Endodermal cell (in vitro differentiated cells): ENCODE measurements at regions not wholly inside any gene's neighbourhood (a gene's known extent, or its start where the extent isn't known, plus 50 kb on each side); places are given as distances from the start of the nearest gene placed in this dataset.

ENCODE experiments used
- DNase-seq: peaks from one replicate; pipeline ENCODE4 v3.0.0-alpha.2; 2017
- H3K27ac ChIP-seq: 2 replicates; pipeline ENCODE4 v1.5.1; 2013; ENCODE audit warnings: mild to moderate bottlenecking, low read depth, low read length, moderate library complexity
- H3K27me3 ChIP-seq: 2 replicates; pipeline ENCODE4 v1.6.1; 2013; ENCODE audit warnings: mild to moderate bottlenecking, low read length, moderate library complexity; ENCODE audit not compliant: insufficient read depth, control insufficient read depth, poor library complexity, severe bottlenecking
- H3K36me3 ChIP-seq: 2 replicates; pipeline ENCODE4 v1.7.0; 2013; ENCODE audit warnings: mild to moderate bottlenecking, low read length, moderate library complexity; ENCODE audit not compliant: control insufficient read depth, insufficient read depth
- H3K4me1 ChIP-seq: one replicate; pipeline ENCODE4 v1.7.0; 2013; ENCODE audit warnings: low read length; ENCODE audit not compliant: control insufficient read depth, insufficient read depth
- H3K4me3 ChIP-seq: 2 replicates; pipeline ENCODE4 v1.5.1; 2013; ENCODE audit warnings: mild to moderate bottlenecking, low read length, moderate library complexity
- H3K9ac ChIP-seq: 2 replicates; pipeline ENCODE4 v1.6.1; 2013; ENCODE audit warnings: mild to moderate bottlenecking, low read length, moderate library complexity; ENCODE audit not compliant: poor library complexity, severe bottlenecking; ENCODE audit errors: extremely low read depth
- H3K9me3 ChIP-seq: 2 replicates; pipeline ENCODE4 v1.6.1; 2013; ENCODE audit warnings: mild to moderate bottlenecking, low read length, moderate library complexity; ENCODE audit not compliant: control insufficient read depth
- H3K27ac Mint-ChIP-seq: 2 replicates; pipeline ENCODE4 v1.8.0; 2020; ENCODE audit warnings: mixed read lengths
- H3K27me3 Mint-ChIP-seq: 2 replicates; pipeline ENCODE4 v1.8.0; 2021; ENCODE audit warnings: mild to moderate bottlenecking, mixed read lengths; ENCODE audit not compliant: insufficient read depth
- H3K36me3 Mint-ChIP-seq: 2 replicates; pipeline ENCODE4 v1.8.0; 2020; ENCODE audit warnings: low read depth, mixed read lengths
- H3K4me1 Mint-ChIP-seq: 2 replicates; pipeline ENCODE4 v1.8.0; 2020; ENCODE audit warnings: mixed read lengths
- H3K4me3 Mint-ChIP-seq: 2 replicates; pipeline ENCODE4 v1.8.0; 2020; ENCODE audit warnings: mild to moderate bottlenecking, moderate library complexity, mixed read lengths
- H3K9me3 Mint-ChIP-seq: 2 replicates; pipeline ENCODE4 v1.8.0; 2020; ENCODE audit warnings: mild to moderate bottlenecking, mixed read lengths
- WGBS, 2 experiments: methylation state at CpG; one replicate each; pipeline versions ENCODE4 v1.1.5 to v1.1.7; 2013; ENCODE audit warnings: missing lambda C conversion rate in 2 of 2, mixed read lengths in 1 of 2; ENCODE audit not compliant: insufficient coverage in 1 of 2, insufficient read length in 1 of 2; 5-methylcytosine and 5-hydroxymethylcytosine counted together
- TF ChIP-seq, protein P1 (sequence below): fragments of 200-600 bp; sonication (generic); conservative IDR thresholded peaks from 2 replicates; pipeline ENCODE4 v1.5.0; 2021; ENCODE audit warnings: antibody characterized with exemption, mild to moderate bottlenecking

DNA sequence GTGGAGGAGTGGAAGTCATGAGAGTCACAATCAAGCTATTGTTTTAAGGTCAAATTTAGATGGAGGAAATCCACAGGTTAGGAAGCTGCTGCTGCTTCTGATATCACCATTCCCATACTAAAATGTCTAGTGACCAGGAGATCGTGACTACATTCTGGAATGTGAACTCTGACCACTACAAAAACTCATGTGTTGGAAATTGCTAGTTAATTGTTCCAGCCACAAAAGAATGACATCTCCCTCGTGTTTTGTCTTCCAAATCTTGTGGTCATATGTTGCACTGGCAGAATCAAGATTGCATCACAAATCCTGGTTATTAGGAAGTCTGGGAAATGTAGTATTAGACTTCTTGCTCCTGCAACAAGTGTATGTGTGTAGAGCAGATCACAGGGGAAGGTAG is 441.9 kb downstream of the CD109 start:
- Mint-ChIP-seq H3K4me3 (no peak overlapping the region), H3K36me3 (no peaks in the 10 kb centered on the region), H3K27ac (no peak overlapping the region), H3K9me3 (no peaks in the 10 kb centered on the region), H3K27me3 (no peaks in the 10 kb centered on the region), H3K4me1 (peaks cover 4% of the 10 kb centered on the region)
- Histone ChIP-seq H3K27me3 (no peaks in the 10 kb centered on the region), H3K4me3 (no peak overlapping the region), H3K27ac (no peak overlapping the region), H3K4me1 (no peaks in the 10 kb centered on the region), H3K9ac (no peak overlapping the region), H3K9me3 (no peaks in the 10 kb centered on the region), H3K36me3 (no peaks in the 10 kb centered on the region)
- DNase-seq = no peak
- TF ChIP-seq, protein P1, sequence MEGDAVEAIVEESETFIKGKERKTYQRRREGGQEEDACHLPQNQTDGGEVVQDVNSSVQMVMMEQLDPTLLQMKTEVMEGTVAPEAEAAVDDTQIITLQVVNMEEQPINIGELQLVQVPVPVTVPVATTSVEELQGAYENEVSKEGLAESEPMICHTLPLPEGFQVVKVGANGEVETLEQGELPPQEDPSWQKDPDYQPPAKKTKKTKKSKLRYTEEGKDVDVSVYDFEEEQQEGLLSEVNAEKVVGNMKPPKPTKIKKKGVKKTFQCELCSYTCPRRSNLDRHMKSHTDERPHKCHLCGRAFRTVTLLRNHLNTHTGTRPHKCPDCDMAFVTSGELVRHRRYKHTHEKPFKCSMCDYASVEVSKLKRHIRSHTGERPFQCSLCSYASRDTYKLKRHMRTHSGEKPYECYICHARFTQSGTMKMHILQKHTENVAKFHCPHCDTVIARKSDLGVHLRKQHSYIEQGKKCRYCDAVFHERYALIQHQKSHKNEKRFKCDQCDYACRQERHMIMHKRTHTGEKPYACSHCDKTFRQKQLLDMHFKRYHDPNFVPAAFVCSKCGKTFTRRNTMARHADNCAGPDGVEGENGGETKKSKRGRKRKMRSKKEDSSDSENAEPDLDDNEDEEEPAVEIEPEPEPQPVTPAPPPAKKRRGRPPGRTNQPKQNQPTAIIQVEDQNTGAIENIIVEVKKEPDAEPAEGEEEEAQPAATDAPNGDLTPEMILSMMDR = no peak
- WGBS, 2 experiments = 79 to 100% methylated on average over 1 to 2 of the region's 2 CpGs

DNA sequence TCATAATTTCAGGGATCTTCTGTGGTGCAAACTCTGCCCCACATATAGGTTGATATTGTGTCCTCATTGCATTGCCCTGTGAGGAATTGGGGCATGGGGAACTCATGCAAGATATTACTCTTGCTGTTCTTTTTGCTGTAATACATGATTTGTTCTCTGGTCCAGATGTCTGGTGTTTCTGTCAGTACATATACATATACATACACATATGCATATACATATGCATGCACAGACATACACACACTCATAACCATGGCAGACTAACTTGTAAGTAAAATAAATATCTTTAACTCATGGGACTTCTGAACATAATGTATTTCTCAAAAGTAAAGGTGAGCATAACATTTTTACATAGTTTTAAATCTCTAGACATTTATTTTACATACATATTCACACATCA is 438.3 kb downstream of the CD109 start:
- TF ChIP-seq, protein P1 = no peak
- H3K4me3 Mint-ChIP-seq = no peak overlapping the region
- peaks cover 3% of the 10 kb centered on the region for H3K27me3 ChIP-seq
- H3K4me1 ChIP-seq = no peaks in the 10 kb centered on the region
- no peak overlapping the region for H3K27ac Mint-ChIP-seq
- H3K4me3 ChIP-seq = no peak overlapping the region
- H3K27me3 Mint-ChIP-seq = no peaks in the 10 kb centered on the region
- H3K4me1 Mint-ChIP-seq = no peaks in the 10 kb centered on the region
- no peaks in the 10 kb centered on the region for H3K9me3 ChIP-seq
- no peaks in the 10 kb centered on the region for H3K9me3 Mint-ChIP-seq
- no peak overlapping the region for H3K9ac ChIP-seq
- no peaks in the 10 kb centered on the region for H3K36me3 ChIP-seq
- no peak for DNase-seq
- H3K27ac ChIP-seq = no peak overlapping the region
- H3K36me3 Mint-ChIP-seq = no peaks in the 10 kb centered on the region

DNA sequence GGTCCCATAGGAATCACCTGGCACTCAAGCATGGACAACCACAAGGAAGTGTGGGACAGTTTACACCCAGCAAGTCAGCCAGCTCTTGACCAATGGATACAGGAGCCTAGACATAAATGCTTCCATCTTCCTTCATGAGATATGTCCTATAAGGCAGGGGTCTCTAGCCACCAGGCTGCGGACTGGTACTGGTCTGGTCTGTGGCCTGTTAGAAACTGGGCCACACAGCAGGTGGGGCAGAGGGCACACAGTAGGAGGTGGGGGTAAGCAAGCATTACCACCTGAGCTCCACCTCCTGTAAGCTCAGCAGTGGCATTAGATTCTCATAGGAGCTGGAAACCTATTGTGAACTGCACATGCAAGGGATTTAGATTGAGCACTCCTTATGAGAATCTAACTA is 437.1 kb downstream of the CD109 start:
- no peaks in the 10 kb centered on the region for H3K27me3 Mint-ChIP-seq
- H3K36me3 Mint-ChIP-seq = no peaks in the 10 kb centered on the region
- Histone ChIP-seq H3K9me3 (no peaks in the 10 kb centered on the region), H3K27me3 (peaks cover 5% of the 10 kb centered on the region), H3K4me1 (no peaks in the 10 kb centered on the region), H3K27ac (no peak overlapping the region), H3K9ac (no peak overlapping the region), H3K4me3 (no peak overlapping the region), H3K36me3 (no peaks in the 10 kb centered on the region)
- no peak overlapping the region for H3K4me3 Mint-ChIP-seq
- H3K27ac Mint-ChIP-seq = no peak overlapping the region
- H3K9me3 Mint-ChIP-seq = no peaks in the 10 kb centered on the region
- WGBS, 2 experiments = 94 to 100% methylated on average over 1 of the region's 1 CpG
- TF ChIP-seq, protein P1 = no peak
- no peaks in the 10 kb centered on the region for H3K4me1 Mint-ChIP-seq
- no peak for DNase-seq
